ENCODE measurements at regions not wholly inside any gene's neighbourhood (a gene's known extent, or its start where the extent isn't known, plus 50 kb on each side); places are given as distances from the start of the nearest gene placed in this dataset.
"Not testable (repeated sequence)": the region's sequence is repeated elsewhere in the genome, so short reads cannot be mapped to it uniquely, and the experiment has no call there.

DNA sequence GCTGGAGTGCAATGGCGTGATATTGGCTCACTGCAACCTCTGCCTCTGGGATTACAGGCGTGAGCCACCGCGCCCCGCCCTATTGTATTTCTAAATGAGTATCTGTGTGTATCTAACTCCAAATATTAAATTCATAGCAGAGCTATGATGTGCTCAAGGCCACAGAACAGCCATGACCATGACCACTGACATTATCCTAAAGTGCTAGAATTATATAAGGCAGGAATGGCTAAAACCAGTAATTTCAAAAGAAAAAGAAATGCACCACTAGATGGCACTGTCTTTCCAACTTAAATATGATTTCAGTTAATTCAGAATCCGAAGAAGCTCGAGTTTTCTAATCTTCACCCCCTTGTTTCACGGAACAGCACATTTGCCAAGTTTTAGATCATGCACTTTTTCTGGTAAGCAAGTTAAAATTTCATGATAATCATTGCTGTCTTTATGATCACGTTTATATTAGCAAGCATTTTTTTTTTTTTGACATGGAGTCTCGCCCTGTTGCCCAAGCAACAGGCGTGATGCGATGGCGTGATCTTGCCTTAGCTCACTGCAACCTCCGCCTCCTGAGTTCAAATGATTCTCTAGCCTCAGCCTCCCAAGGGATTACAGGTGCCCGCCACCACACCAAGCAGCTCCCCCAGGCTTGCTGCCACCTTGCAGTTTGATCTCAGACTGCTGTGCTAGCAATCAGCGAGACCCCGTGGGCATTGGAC is 65.3 kb downstream of the OR13A1 start:
- peak; percentile 30 for DNase-seq (ENCODE audit: low read depth)

DNA sequence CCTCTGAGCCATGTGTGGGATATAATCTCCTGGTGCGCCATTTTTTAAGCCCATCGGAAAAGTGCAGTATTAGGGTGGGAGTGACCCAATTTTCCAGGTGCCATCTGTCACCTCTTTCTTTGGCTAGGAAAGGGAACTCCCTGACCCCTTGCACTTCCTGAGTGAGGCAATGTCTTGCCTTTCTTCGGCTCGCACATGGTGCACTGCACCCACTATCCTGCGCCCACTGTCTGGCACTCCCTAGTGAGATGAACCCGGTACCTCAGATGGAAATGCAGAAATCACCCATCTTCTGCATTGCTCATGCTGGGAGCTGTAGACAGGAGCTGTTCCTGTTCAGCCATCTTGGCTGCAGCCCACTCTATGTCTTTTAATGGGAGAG is 64.7 kb downstream of the OR13A1 start:
- not testable (repeated sequence) for DNase-seq (ENCODE audit: low read depth)
